ENCODE measurements at regions not wholly inside any gene's neighbourhood (a gene's known extent, or its start where the extent isn't known, plus 50 kb on each side); places are given as distances from the start of the nearest gene placed in this dataset.

GRCh38 chr9:26193237-26193636 is 515.0 kb upstream of the TUSC1 start:
- DNase-seq (ENCODE audit: insufficient read length, low spot score): no peak
- no peak for TF ChIP-seq CTCF (IDR thresholded peaks at IDR 0.05; ENCODE audit: insufficient read depth, missing control alignments)

DNA sequence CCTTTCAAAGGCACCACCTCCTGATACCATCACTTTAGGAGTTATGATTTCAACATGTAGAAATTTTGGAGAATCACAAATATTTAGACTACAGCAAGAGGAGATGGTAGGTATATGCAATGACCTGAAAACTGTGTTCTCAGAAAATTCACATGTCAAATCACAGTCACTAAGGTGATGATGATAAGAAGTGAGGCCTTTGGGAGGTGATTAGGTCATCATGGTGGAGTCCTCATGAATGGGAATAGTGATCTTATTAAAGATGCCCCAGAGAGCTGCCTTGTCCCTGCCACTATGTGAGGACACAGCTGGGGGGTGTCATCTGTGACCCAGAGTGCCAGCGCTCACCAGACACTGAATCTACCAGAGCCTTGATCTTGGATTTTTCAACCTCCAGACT is 513.5 kb upstream of the TUSC1 start:
- FAIRE-seq (no peak), DNase-seq (ENCODE audit: insufficient read length, low spot score) (no peak)
- TF ChIP-seq CTCF (IDR thresholded peaks at IDR 0.05; ENCODE audit: insufficient read depth, missing control alignments): no peak

More at GRCh38 chr9:26193237-26193636, 515.0 kb upstream of the TUSC1 start:
- no peak for FAIRE-seq

DNA sequence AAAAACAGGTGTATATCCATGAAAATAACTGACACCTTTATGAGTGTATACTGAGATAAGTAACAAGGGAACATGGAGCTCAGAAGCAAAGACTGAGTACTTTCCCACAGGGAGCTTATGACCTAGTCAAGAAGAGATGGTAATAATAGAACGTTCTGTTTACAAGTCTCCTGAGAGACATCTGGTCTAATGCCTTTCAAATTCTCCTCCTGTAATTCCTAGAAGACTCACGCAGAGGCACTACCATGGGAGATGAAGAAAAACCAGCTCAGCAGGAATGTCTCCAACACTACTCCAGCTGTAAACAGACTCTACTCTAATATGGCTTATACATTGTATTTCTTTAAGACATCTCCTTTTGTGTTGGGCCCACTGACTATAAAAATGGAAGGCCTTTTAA is 503.6 kb upstream of the TUSC1 start:
- FAIRE-seq: no peak
- TF ChIP-seq CTCF (IDR thresholded peaks at IDR 0.05; ENCODE audit: insufficient read depth, missing control alignments): no peak
- DNase-seq (ENCODE audit: insufficient read length, low spot score): no peak

- FAIRE-seq: no peak
- no peak for TF ChIP-seq CTCF (IDR thresholded peaks at IDR 0.05; ENCODE audit: insufficient read depth, missing control alignments)
- DNase-seq (ENCODE audit: insufficient read length, low spot score): no peak
Measured at GRCh38 chr9:26176628-26177027, 498.4 kb upstream of the TUSC1 start.

DNA sequence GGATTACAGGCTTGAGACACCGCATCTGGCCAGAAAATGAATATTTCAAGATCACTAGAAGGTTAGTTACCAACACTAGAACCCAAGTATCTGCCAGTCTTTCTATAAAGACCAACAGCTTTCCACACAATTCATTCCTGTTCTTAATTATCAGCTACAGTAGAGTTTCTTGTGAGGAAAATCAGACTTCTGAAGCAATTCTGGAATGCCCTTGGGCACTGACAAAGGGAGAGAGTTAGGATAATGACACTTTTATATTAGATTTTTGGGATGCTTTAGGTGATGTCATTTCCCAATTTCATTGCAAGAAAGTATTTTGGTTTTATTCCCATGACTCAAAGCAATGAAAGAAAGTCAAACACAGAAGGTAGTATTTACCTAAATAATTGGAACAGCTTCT is 497.0 kb upstream of the TUSC1 start:
- no peak for TF ChIP-seq CTCF (IDR thresholded peaks at IDR 0.05; ENCODE audit: insufficient read depth, missing control alignments)
- DNase-seq (ENCODE audit: insufficient read length, low spot score): no peak
- FAIRE-seq: no peak

DNA sequence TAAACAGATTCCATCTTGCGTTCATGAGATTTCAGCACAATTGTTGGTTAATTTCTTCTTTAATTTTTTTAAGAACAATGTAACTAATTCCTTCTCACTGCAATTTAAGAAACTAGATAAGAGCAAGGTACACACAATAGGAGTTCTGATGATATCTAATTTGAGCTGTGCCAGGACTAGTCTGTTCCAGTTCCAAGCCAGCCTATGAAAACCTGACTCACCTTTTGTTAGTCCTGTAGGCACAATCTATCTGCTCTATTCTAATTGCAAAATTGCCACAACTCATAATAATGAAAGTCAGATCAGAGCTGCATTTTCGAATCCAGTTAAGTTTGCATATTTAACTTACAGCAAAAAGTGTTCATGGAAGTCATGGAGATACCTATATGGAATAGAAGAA is 494.1 kb upstream of the TUSC1 start:
- TF ChIP-seq CTCF (IDR thresholded peaks at IDR 0.05; ENCODE audit: insufficient read depth, missing control alignments): no peak
- no peak for FAIRE-seq
- no peak for DNase-seq (ENCODE audit: insufficient read length, low spot score)

GRCh38 chr9:26171691-26172090 is 493.4 kb upstream of the TUSC1 start:
- TF ChIP-seq CTCF (IDR thresholded peaks at IDR 0.05; ENCODE audit: insufficient read depth, missing control alignments): no peak
- DNase-seq (ENCODE audit: insufficient read length, low spot score) (no peak), FAIRE-seq (no peak)

All from D721Med (cell line).